GM12872 (cell line): ENCODE measurements at regions not wholly inside any gene's neighbourhood (a gene's known extent, or its start where the extent isn't known, plus 50 kb on each side); places are given as distances from the start of the nearest gene placed in this dataset.

Source experiments
- TF ChIP-seq, protein P1 (sequence below): IDR thresholded peaks from 3 replicates; pipeline ENCODE4 v1.5.1; 2011; ENCODE audit warnings: low read depth, mild to moderate bottlenecking, low read length, moderate library complexity; ENCODE audit not compliant: insufficient read depth

DNA sequence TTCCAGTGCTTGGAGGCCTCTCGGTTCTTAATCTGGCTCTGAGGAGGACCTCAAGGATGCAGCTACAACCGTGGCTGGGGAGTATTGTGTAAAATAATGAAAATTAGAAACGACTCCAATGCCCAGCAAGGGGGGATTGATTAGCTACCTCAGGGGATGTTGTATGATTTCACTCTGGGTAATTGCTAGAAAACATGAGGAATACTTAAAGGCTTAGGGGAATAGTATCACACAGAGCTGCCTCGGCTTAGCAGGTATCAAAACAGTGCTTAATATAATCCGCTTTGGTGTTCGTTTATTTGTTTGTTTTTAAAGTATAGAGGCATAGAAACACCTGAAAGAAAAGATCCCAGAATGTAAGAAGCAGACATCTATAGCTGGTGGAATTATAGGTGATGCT is 102.5 kb downstream of the INHBB start:
- TF ChIP-seq, protein P1, sequence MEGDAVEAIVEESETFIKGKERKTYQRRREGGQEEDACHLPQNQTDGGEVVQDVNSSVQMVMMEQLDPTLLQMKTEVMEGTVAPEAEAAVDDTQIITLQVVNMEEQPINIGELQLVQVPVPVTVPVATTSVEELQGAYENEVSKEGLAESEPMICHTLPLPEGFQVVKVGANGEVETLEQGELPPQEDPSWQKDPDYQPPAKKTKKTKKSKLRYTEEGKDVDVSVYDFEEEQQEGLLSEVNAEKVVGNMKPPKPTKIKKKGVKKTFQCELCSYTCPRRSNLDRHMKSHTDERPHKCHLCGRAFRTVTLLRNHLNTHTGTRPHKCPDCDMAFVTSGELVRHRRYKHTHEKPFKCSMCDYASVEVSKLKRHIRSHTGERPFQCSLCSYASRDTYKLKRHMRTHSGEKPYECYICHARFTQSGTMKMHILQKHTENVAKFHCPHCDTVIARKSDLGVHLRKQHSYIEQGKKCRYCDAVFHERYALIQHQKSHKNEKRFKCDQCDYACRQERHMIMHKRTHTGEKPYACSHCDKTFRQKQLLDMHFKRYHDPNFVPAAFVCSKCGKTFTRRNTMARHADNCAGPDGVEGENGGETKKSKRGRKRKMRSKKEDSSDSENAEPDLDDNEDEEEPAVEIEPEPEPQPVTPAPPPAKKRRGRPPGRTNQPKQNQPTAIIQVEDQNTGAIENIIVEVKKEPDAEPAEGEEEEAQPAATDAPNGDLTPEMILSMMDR = no peak

DNA sequence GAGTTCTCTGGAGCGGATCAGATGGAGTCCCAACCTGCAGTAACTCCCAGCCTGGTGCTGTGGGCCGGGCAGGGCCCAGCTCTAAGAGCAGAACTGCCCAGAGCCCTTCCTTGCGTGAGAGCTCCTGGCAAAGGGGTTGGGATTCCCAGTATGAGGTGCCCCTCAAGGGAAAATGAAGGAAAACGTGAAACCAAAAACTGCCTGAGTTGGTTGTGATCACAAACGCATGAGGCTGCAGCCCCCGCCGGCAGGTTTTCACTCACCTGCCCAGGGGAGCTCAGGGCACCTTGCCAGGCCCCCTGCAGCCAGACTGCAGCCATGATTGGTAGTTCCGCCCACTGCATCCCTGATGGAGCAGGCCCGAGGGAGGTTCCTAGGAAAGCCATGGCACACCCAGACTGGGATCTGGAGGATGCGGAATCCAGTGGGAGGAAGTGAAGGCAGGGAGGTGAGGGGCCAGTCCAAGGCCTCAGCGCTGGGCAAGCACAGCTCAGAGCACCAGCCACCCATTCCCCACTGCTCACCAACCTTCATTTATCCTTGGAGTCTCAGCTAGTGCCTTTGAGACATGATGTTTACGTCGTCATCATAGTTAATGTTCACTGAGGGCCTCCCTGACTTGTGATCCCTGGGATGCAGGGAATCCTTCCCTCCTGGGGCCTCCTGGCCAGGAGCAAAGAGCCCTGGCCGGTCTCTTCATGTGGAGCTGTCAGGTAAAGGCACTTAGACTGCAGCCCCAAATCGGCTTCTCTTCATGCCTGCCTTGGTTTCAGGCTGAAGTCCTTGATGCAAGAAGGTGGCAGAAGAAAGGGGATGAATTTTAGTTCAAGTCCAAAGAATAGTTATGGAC is 103.2 kb downstream of the INHBB start:
- TF ChIP-seq, protein P1 = no peak

DNA sequence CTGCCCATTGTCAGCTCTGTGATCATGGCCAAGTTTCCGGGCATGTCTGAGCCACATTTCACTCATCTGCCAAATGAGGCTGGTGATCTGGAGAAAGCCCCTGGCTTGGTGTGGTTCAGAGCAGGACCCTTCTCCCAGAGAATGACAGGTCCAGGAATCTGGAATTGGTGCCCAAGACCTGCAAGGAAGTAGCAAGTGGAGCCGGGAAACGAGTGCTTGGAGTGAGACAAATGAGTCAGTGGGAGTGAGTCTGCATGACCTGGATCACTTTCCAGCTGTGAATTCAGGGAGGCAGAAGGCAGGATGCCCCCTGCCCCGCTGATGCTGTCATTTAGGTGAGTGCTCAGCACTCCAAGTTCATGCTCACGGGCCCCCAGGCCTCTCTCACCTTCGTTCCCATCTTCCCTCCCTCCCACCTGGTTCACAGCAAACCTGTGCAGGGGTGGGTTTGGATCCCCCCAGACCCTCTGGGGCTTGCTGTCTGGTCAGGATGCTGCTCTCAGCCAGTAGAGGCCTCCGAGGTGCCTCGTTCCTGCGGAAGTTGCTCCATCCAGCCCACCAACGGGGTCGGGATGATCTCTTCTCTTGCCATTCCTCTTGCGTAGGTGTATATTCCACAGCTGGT is 104.4 kb downstream of the INHBB start:
- TF ChIP-seq, protein P1 = no peak

DNA sequence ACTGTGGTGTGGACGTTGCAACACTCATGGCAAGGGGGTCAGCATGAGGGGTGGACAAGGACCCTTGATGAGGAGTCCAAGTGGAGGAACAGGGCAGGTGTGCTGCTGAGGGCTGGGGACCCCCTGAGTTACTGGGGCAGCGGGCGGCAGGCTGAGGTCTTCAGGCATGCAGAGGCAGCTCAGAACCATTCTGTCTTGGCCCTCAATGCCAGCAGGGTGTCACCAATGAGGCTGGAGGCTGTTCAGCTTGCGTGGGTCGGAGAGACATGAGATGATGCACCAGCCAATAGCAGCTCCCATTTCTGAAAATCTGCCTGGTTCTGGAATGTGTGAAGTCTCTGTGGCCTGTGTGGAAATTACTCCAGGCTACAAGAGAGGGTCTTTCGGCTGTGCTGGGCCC is 105.4 kb downstream of the INHBB start:
- TF ChIP-seq, protein P1 = no peak

DNA sequence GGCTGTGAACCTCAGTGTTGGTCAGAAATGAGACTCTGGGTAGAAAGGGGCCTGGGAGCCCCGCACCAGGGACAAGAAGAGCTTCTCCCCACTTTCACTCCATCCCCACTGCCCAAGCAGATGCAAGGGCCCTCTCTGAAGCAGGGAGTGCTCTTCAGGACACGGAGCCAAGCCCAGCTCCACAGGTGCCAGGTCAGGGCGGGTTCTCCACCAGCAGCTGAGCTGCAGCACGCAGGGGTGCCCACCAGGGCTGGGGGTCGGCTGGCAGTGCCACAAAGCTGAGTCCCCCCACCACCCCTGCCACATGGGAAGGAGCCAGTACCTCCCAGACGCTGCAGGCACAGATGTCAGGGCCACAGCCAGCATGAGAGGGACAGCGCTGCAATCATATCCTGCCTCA is 106.2 kb downstream of the INHBB start:
- TF ChIP-seq, protein P1 = no peak

DNA sequence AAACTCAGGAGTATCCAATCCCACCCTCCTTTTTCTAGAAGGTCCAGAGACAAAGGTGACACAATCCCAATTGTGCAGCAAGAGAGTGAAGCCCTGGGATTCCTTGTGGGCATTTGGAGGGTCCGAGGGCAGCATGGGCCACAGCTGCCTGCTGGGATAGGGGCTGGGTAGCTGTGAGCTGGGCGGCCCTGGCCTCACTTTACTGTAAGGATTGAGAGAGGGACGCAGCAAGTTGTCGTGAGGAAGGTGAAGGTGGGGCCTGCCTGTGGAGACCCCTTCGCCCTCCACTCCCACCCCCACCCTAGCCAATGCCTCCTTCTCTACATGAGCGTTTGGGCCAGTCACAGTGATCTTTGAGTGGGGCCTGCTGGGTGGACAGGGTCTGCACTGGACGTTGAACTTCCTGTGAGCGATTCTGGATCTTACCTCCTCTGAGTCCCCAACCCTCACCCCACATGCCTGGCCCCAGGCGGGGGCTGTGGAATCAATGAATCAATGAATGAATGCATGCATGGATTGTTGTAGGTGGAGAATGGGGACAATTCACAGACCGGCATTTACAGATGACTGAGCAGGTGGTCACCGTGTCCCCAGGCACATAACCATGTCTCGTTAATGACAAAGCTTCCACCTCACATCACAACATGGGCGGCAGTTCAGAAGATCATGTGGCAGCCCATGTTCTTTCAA is 107.2 kb downstream of the INHBB start:
- TF ChIP-seq, protein P1 = no peak

DNA sequence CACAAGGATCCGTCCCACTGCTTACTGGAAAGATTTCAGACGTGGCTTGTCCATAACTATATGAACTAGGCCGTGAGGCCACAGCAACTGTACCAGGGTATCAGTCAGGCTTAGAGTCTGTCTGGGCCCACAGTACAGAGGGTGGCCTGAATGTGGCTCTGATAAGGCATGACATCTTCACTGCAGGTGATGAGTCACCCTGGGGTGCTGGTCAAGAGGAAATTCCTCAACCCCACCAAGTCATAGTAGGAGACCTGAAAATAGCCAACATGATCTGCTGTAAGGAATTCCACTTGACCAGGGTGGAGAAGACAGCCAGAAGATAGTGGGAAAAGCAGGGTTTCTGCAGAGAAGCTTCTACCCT is 107.7 kb downstream of the INHBB start:
- TF ChIP-seq, protein P1 = no peak
